PC-9 (cell line): ENCODE measurements at regions not wholly inside any gene's neighbourhood (a gene's known extent, or its start where the extent isn't known, plus 50 kb on each side); places are given as distances from the start of the nearest gene placed in this dataset.

ENCODE experiments used
- EZH2 ChIP-seq: fragments of 200-600 bp; sonication (generic); IDR thresholded peaks from 2 replicates; pipeline ENCODE4 v1.8.0; 2017; ENCODE audit warnings: antibody characterized with exemption, low read depth
- TF ChIP-seq, protein P1 (sequence below): fragments of 200-600 bp; sonication (generic); conservative IDR thresholded peaks from 2 replicates; pipeline ENCODE4 v1.6.1; 2017; ENCODE audit warnings: mixed run types, antibody characterized with exemption, mild to moderate bottlenecking, moderate library complexity

DNA sequence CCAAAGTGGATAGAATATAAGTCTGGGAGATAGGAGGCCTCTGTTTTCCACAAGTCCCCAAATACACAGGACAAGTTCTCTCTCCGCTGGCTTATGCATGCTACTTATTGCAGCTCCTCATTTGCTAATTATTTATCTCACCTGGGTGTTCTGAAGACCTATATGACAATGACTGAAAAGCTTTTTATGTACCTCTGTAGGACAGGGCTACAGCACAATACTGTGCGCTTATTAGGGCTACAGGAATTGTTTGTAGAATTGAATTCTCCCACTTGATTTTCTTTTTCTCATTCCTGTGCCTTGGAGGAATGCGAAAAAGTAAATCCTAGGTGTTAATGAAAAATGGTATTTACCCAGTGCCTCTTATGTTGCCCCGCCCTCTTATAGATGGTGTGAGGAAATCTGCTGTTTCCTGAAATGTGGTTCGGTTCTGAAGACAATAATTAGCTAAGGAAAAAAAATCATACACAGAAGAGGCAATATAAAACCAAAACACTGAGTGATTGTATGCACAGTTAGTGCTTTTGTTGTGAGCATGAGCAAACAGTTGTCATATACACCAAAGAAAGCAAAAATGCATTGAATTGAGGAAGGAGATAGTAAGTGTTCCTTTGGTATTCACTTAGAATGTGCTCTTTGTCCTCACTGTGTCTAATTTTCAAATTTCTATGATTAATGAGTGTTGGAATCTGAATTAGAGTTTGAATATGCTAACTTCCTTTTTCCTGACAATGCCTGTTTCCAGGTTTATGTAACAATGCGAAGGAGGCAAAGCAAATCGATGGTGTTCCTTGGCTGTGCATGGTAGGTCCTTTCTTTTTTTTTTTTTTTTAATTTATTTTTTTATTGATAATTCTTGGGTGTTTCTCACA lies 78.7 kb upstream of the PNPT1 start:
- TF ChIP-seq, protein P1, sequence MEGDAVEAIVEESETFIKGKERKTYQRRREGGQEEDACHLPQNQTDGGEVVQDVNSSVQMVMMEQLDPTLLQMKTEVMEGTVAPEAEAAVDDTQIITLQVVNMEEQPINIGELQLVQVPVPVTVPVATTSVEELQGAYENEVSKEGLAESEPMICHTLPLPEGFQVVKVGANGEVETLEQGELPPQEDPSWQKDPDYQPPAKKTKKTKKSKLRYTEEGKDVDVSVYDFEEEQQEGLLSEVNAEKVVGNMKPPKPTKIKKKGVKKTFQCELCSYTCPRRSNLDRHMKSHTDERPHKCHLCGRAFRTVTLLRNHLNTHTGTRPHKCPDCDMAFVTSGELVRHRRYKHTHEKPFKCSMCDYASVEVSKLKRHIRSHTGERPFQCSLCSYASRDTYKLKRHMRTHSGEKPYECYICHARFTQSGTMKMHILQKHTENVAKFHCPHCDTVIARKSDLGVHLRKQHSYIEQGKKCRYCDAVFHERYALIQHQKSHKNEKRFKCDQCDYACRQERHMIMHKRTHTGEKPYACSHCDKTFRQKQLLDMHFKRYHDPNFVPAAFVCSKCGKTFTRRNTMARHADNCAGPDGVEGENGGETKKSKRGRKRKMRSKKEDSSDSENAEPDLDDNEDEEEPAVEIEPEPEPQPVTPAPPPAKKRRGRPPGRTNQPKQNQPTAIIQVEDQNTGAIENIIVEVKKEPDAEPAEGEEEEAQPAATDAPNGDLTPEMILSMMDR, result no peak
- no peak for TF ChIP-seq EZH2
